ENCODE measurements at regions not wholly inside any gene's neighbourhood (a gene's known extent, or its start where the extent isn't known, plus 50 kb on each side); places are given as distances from the start of the nearest gene placed in this dataset.

- no peaks in the 10 kb centered on the region for H3F3A ChIP-seq (replicated peaks; ENCODE audit: low read depth)
- H3K9me2 ChIP-seq (ENCODE audit: insufficient read depth) = peaks cover 13% of the 10 kb centered on the region
- no peaks in the 10 kb centered on the region for H4K20me1 ChIP-seq (replicated peaks; ENCODE audit: insufficient read depth)
- peaks cover 4% of the 10 kb centered on the region for H3K27me3 Mint-ChIP-seq (ENCODE audit: insufficient read depth, low read depth, poor library complexity)
- DNase-seq (ENCODE audit: low spot score) (no peak), ATAC-seq (no peak)
- H2AFZ ChIP-seq = no peak overlapping the region; the same call in 1 of the 2 replicates
- H3K4me3 ChIP-seq = no peak overlapping the region
- no peaks in the 10 kb centered on the region for H3K27me3 ChIP-seq (ENCODE audit: insufficient read depth)
- no peak overlapping the region for H3K4me3 Mint-ChIP-seq
- H3K79me2 ChIP-seq (replicated peaks; ENCODE audit: insufficient read depth) = no peaks in the 10 kb centered on the region
- no peaks in the 10 kb centered on the region; the same call in 1 of the 3 replicates for H3K9me3 Mint-ChIP-seq
- H3K4me1 Mint-ChIP-seq = peaks cover 3% of the 10 kb centered on the region; the same call in 2 of the 3 replicates
- H3K27ac ChIP-seq (ENCODE audit: low read depth) = no peak overlapping the region
- no peak overlapping the region for H3K4me2 ChIP-seq
- H3K4me1 ChIP-seq (ENCODE audit: insufficient read depth) = peaks cover 11% of the 10 kb centered on the region
- no peak overlapping the region for H3K27ac Mint-ChIP-seq
- H3K36me3 Mint-ChIP-seq (ENCODE audit: low read depth) = no peaks in the 10 kb centered on the region
- H3K36me3 ChIP-seq (ENCODE audit: insufficient read depth) = no peaks in the 10 kb centered on the region
- TF ChIP-seq CTCF (conservative IDR thresholded peaks at IDR 0.05; ENCODE audit: low read depth in 2 of 2) (no peak), ZNF331 (CRISPR knock-in tag; IDR thresholded peaks at IDR 0.05; ENCODE audit: low read depth) (no peak), CREB1 (CRISPR knock-in tag; IDR thresholded peaks at IDR 0.05; ENCODE audit: low read depth) (no peak), POLR2AphosphoS5 (IDR thresholded peaks at IDR 0.05; ENCODE audit: low read depth) (no peak), ETS1 (IDR thresholded peaks at IDR 0.05) (no peak), STAT1 (IDR thresholded peaks at IDR 0.05; ENCODE audit: unreplicated experiment) (no peak), ZNF114 (CRISPR knock-in tag; IDR thresholded peaks at IDR 0.05) (no peak), REST (IDR thresholded peaks at IDR 0.05; ENCODE audit: unreplicated experiment) (no peak), NANOG (IDR thresholded peaks at IDR 0.05; ENCODE audit: borderline replicate concordance) (no peak), ZNF462 (CRISPR knock-in tag; IDR thresholded peaks at IDR 0.05) (no peak), EZH2 (IDR thresholded peaks at IDR 0.05; ENCODE audit: low read depth, unreplicated experiment) (no peak), EZH2phosphoT487 (IDR thresholded peaks at IDR 0.05; ENCODE audit: unreplicated experiment) (no peak), JUNB (IDR thresholded peaks at IDR 0.05; ENCODE audit: unreplicated experiment) (no peak)
Observed at GRCh38 chr18:41266204-41266603, 688.8 kb upstream of the PIK3C3 start.

Data from GM23338 (cell line).